HT-29 (cell line): ENCODE measurements at regions not wholly inside any gene's neighbourhood (a gene's known extent, or its start where the extent isn't known, plus 50 kb on each side); places are given as distances from the start of the nearest gene placed in this dataset. TPM values are rescaled to one million over a fixed set of nuclear protein-coding genes. Genes with fewer than 3 reads are reported as not detected.

ENCODE experiments used
- small RNA-seq: library from RNA; depleted of rRNA; stranded (forward); fragments of <200 nt; gene quantifications from one replicate; pipeline ENCODE3, GENCODE V24; 2014

Small RNA genes lying in the stretch of these regions (small RNA-seq; reads per million reads assigned to genes)
- not detected for gene RNU6-381P
